Adipocyte (in vitro differentiated cells): ENCODE measurements at regions not wholly inside any gene's neighbourhood (a gene's known extent, or its start where the extent isn't known, plus 50 kb on each side); places are given as distances from the start of the nearest gene placed in this dataset.

ENCODE experiments used
- DNase-seq: peaks from one replicate; pipeline ENCODE4 v3.0.0-alpha.2; 2015; ENCODE audit warnings: low read depth
- H3K27me3 ChIP-seq: replicated peaks from 2 replicates; pipeline ENCODE4 v1.7.0; 2013; ENCODE audit warnings: mild to moderate bottlenecking, low read length, moderate library complexity; ENCODE audit not compliant: control insufficient read depth, insufficient read depth
- H3K36me3 ChIP-seq: 2 replicates; pipeline ENCODE4 v1.7.0; 2013; ENCODE audit warnings: low read length, mild to moderate bottlenecking, moderate library complexity; ENCODE audit not compliant: control insufficient read depth, insufficient read depth, severe bottlenecking
- H3K4me1 ChIP-seq: 2 replicates; pipeline ENCODE4 v1.7.0; 2013; ENCODE audit warnings: mild to moderate bottlenecking, low read length, moderate library complexity; ENCODE audit not compliant: control insufficient read depth, insufficient read depth
- H3K4me3 ChIP-seq: 2 replicates; pipeline ENCODE4 v1.7.0; 2013; ENCODE audit warnings: mild to moderate bottlenecking, low read length, moderate library complexity
- H3K9ac ChIP-seq: 2 replicates; pipeline ENCODE4 v1.7.0; 2013; ENCODE audit warnings: mild to moderate bottlenecking, low read length, moderate library complexity
- H3K9me3 ChIP-seq: 2 replicates; pipeline ENCODE4 v1.7.0; 2013; ENCODE audit warnings: mild to moderate bottlenecking, low read length, moderate library complexity; ENCODE audit not compliant: control insufficient read depth

GRCh38 chr3:137061186-137061585 is 103.4 kb downstream of the IL20RB start:
- Histone ChIP-seq H3K9ac (no peak overlapping the region), H3K27me3 (peaks cover 5% of the 10 kb centered on the region), H3K4me1 (peaks cover 10% of the 10 kb centered on the region), H3K36me3 (no peaks in the 10 kb centered on the region), H3K9me3 (no peaks in the 10 kb centered on the region), H3K4me3 (no peak overlapping the region)
- DNase-seq = no peak

GRCh38 chr3:137062250-137062649 is 104.5 kb downstream of the IL20RB start:
- Histone ChIP-seq H3K9me3 (no peaks in the 10 kb centered on the region), H3K4me3 (no peak overlapping the region), H3K4me1 (peaks cover 10% of the 10 kb centered on the region), H3K27me3 (peaks cover 5% of the 10 kb centered on the region), H3K9ac (no peak overlapping the region), H3K36me3 (no peaks in the 10 kb centered on the region)
- no peak for DNase-seq

GRCh38 chr3:137065381-137065780 is 107.6 kb downstream of the IL20RB start:
- DNase-seq = no peak
- no peaks in the 10 kb centered on the region for H3K36me3 ChIP-seq
- H3K4me3 ChIP-seq = no peak overlapping the region
- H3K9ac ChIP-seq = no peak overlapping the region
- H3K27me3 ChIP-seq = peaks cover 5% of the 10 kb centered on the region
- peaks cover 10% of the 10 kb centered on the region for H3K4me1 ChIP-seq
- H3K9me3 ChIP-seq = no peaks in the 10 kb centered on the region

GRCh38 chr3:137066092-137066491 is 108.3 kb downstream of the IL20RB start:
- no peaks in the 10 kb centered on the region for H3K9me3 ChIP-seq
- H3K36me3 ChIP-seq = no peaks in the 10 kb centered on the region
- no peak for DNase-seq
- H3K4me3 ChIP-seq = no peak overlapping the region
- H3K27me3 ChIP-seq = peaks cover 5% of the 10 kb centered on the region
- no peak overlapping the region for H3K9ac ChIP-seq
- H3K4me1 ChIP-seq = peaks cover 10% of the 10 kb centered on the region

GRCh38 chr3:137071104-137071503 is 113.3 kb downstream of the IL20RB start:
- no peaks in the 10 kb centered on the region for H3K36me3 ChIP-seq
- peaks cover 7% of the 10 kb centered on the region for H3K27me3 ChIP-seq
- no peak overlapping the region for H3K4me3 ChIP-seq
- DNase-seq = no peak
- H3K9ac ChIP-seq = no peak overlapping the region
- H3K4me1 ChIP-seq = no peaks in the 10 kb centered on the region
- H3K9me3 ChIP-seq = no peaks in the 10 kb centered on the region

- peaks cover 18% of the 10 kb centered on the region for H3K27me3 ChIP-seq
- no peaks in the 10 kb centered on the region for H3K36me3 ChIP-seq
- no peak overlapping the region for H3K9ac ChIP-seq
- H3K4me1 ChIP-seq = no peaks in the 10 kb centered on the region
- no peak overlapping the region for H3K4me3 ChIP-seq
- no peak for DNase-seq
- no peaks in the 10 kb centered on the region for H3K9me3 ChIP-seq
These were observed 117.2 kb downstream of the IL20RB start for GRCh38 chr3:137075020-137075419.

- Histone ChIP-seq H3K36me3 (no peaks in the 10 kb centered on the region), H3K4me3 (no peak overlapping the region), H3K9ac (no peak overlapping the region), H3K9me3 (no peaks in the 10 kb centered on the region), H3K4me1 (no peaks in the 10 kb centered on the region), H3K27me3 (peaks cover 16% of the 10 kb centered on the region)
- no peak for DNase-seq
These were observed 120.3 kb downstream of the IL20RB start for GRCh38 chr3:137078040-137078439.

GRCh38 chr3:137079571-137079970 is 121.8 kb downstream of the IL20RB start:
- DNase-seq = no peak
- Histone ChIP-seq H3K9me3 (no peaks in the 10 kb centered on the region), H3K4me3 (no peak overlapping the region), H3K4me1 (no peaks in the 10 kb centered on the region), H3K27me3 (peaks cover 11% of the 10 kb centered on the region), H3K36me3 (no peaks in the 10 kb centered on the region), H3K9ac (no peak overlapping the region)

GRCh38 chr3:137081711-137082110 is 123.9 kb downstream of the IL20RB start:
- Histone ChIP-seq H3K4me3 (no peak overlapping the region), H3K9ac (no peak overlapping the region), H3K9me3 (no peaks in the 10 kb centered on the region), H3K27me3 (peaks cover 17% of the 10 kb centered on the region), H3K4me1 (no peaks in the 10 kb centered on the region), H3K36me3 (no peaks in the 10 kb centered on the region)
- DNase-seq = no peak

GRCh38 chr3:137082763-137083162 is 125.0 kb downstream of the IL20RB start:
- no peaks in the 10 kb centered on the region for H3K4me1 ChIP-seq
- H3K9ac ChIP-seq = no peak overlapping the region
- no peak for DNase-seq
- H3K4me3 ChIP-seq = no peak overlapping the region
- peaks cover 17% of the 10 kb centered on the region for H3K27me3 ChIP-seq
- H3K36me3 ChIP-seq = no peaks in the 10 kb centered on the region
- H3K9me3 ChIP-seq = no peaks in the 10 kb centered on the region

GRCh38 chr3:137083332-137083731 is 125.5 kb downstream of the IL20RB start:
- Histone ChIP-seq H3K9ac (no peak overlapping the region), H3K36me3 (no peaks in the 10 kb centered on the region), H3K4me1 (no peaks in the 10 kb centered on the region), H3K4me3 (no peak overlapping the region), H3K27me3 (peaks cover 12% of the 10 kb centered on the region), H3K9me3 (no peaks in the 10 kb centered on the region)
- DNase-seq = no peak

GRCh38 chr3:137084586-137084985 is 126.8 kb downstream of the IL20RB start:
- Histone ChIP-seq H3K27me3 (peaks cover 12% of the 10 kb centered on the region), H3K36me3 (no peaks in the 10 kb centered on the region), H3K9ac (no peak overlapping the region), H3K9me3 (no peaks in the 10 kb centered on the region), H3K4me3 (no peak overlapping the region), H3K4me1 (no peaks in the 10 kb centered on the region)
- no peak for DNase-seq
